Ishikawa (cell line): ENCODE measurements at regions not wholly inside any gene's neighbourhood (a gene's known extent, or its start where the extent isn't known, plus 50 kb on each side); places are given as distances from the start of the nearest gene placed in this dataset.

Experiments
- EP300 ChIP-seq: IDR thresholded peaks from 2 replicates; pipeline ENCODE4 v1.6.1; 2012; ENCODE audit warnings: borderline replicate concordance
- REST ChIP-seq: IDR thresholded peaks from 2 replicates; pipeline ENCODE4 v1.6.1; 2012; ENCODE audit warnings: low read depth, mild to moderate bottlenecking
- YY1 ChIP-seq: IDR thresholded peaks from 2 replicates; pipeline ENCODE4 v1.6.1; 2012; ENCODE audit warnings: low read depth

- TF ChIP-seq EP300, result no peak
- no peak for TF ChIP-seq REST
- no peak for TF ChIP-seq YY1
Observed at GRCh38 chr13:80118099-80118498, 222.8 kb downstream of the SPRY2 start.
